OCI-LY7 (cell line): ENCODE measurements at regions not wholly inside any gene's neighbourhood (a gene's known extent, or its start where the extent isn't known, plus 50 kb on each side); places are given as distances from the start of the nearest gene placed in this dataset.

ENCODE experiments used
- BruUV-seq: library from RNA; stranded (reverse); fragments of 400-500 nt; replicated peaks from 2 replicates; lab custom pipeline; 2021; lab: Mats Ljungman, UMichigan
- CTCF ChIA-PET: fragments of 300-600 bp; sonication (Branson Sonifier 250); formaldehyde crosslinking; loops from one replicate; lab custom pipeline; 2022; ENCODE audit warnings: antibody characterized with exemption; ENCODE audit not compliant: unreplicated experiment; lab: Charles Lee
- POLR2A ChIA-PET: fragments of 300-600 bp; sonication (Branson Sonifier 250); formaldehyde crosslinking; loops from one replicate; lab custom pipeline; 2022; ENCODE audit warnings: antibody characterized with exemption; lab: Charles Lee
- DNase-seq: peaks from one replicate; pipeline ENCODE4 v3.0.0-alpha.2; 2015; ENCODE audit warnings: low spot score
- H2AFZ ChIP-seq: fragments of 200-600 bp; sonication (generic), shearing (Covaris generic); 2 replicates; pipeline ENCODE4 v1.6.1; 2014; ENCODE audit warnings: mild to moderate bottlenecking, antibody characterized with exemption, low read length, moderate library complexity
- H3K27ac ChIP-seq: fragments of 200-600 bp; sonication (generic); 2 replicates; pipeline ENCODE4 v1.5.1; 2014; ENCODE audit warnings: mixed run types, low read depth, mild to moderate bottlenecking, moderate library complexity, low read length, inconsistent platforms; ENCODE audit not compliant: poor library complexity, severe bottlenecking
- H3K36me3 ChIP-seq: fragments of 200-600 bp; sonication (generic); 2 replicates; pipeline ENCODE4 v1.6.1; 2014; ENCODE audit warnings: mild to moderate bottlenecking, antibody characterized with exemption, low read length, moderate library complexity, mixed read lengths; ENCODE audit not compliant: insufficient read depth
- H3K4me1 ChIP-seq: fragments of 200-600 bp; sonication (generic); 2 replicates; pipeline ENCODE4 v1.5.1; 2014; ENCODE audit warnings: mild to moderate bottlenecking, low read length; ENCODE audit not compliant: insufficient read depth, poor library complexity, severe bottlenecking
- H3K4me2 ChIP-seq: fragments of 200-600 bp; sonication (generic); 2 replicates; pipeline ENCODE4 v1.6.1; 2014; ENCODE audit warnings: mild to moderate bottlenecking, low read length
- H3K4me3 ChIP-seq: fragments of 200-600 bp; sonication (generic); 2 replicates; pipeline ENCODE4 v1.5.1; 2014; ENCODE audit warnings: mild to moderate bottlenecking, low read depth, low read length; ENCODE audit not compliant: poor library complexity, severe bottlenecking
- H3K79me2 ChIP-seq: fragments of 200-600 bp; sonication (generic); 2 replicates; pipeline ENCODE4 v1.6.1; 2016; ENCODE audit warnings: low read depth, mild to moderate bottlenecking, low read length, moderate library complexity, mixed read lengths; ENCODE audit not compliant: insufficient read depth
- H3K9me2 ChIP-seq: fragments of 200-600 bp; sonication (generic); 2 replicates; pipeline ENCODE4 v1.6.1; 2016; ENCODE audit warnings: mild to moderate bottlenecking, low read length, mixed read lengths; ENCODE audit not compliant: insufficient read depth
- H3K9me3 ChIP-seq: fragments of 200-600 bp; sonication (generic); 2 replicates; pipeline ENCODE4 v1.6.1; 2014; ENCODE audit warnings: mild to moderate bottlenecking, mixed run types, low read length, mixed read lengths
- H4K20me1 ChIP-seq: fragments of 200-600 bp; sonication (generic); 2 replicates; pipeline ENCODE4 v1.6.1; 2014; ENCODE audit warnings: mild to moderate bottlenecking, antibody characterized with exemption, low read length, moderate library complexity, mixed read lengths; ENCODE audit not compliant: insufficient read depth
- CTCF ChIP-seq: fragments of 200-600 bp; sonication (generic); conservative IDR thresholded peaks from 2 replicates; pipeline ENCODE4 v1.5.1; 2014; ENCODE audit warnings: mild to moderate bottlenecking, antibody characterized with exemption, low read length, moderate library complexity, mixed read lengths
- EZH2phosphoT487 ChIP-seq: fragments of 200-600 bp; sonication (generic); IDR thresholded peaks from 2 replicates; pipeline ENCODE4 v1.6.1; 2018; ENCODE audit warnings: low read depth, borderline replicate concordance, mild to moderate bottlenecking, mixed run types, antibody characterized with exemption, low read length, moderate library complexity, mixed read lengths
- intact Hi-C: fragments of 100-400 bp; cut with micrococcal nuclease; formaldehyde crosslinking; loops from one replicate; pipeline ENCODE4 v1.10.0; 2022; ENCODE audit not compliant: unreplicated experiment

DNA sequence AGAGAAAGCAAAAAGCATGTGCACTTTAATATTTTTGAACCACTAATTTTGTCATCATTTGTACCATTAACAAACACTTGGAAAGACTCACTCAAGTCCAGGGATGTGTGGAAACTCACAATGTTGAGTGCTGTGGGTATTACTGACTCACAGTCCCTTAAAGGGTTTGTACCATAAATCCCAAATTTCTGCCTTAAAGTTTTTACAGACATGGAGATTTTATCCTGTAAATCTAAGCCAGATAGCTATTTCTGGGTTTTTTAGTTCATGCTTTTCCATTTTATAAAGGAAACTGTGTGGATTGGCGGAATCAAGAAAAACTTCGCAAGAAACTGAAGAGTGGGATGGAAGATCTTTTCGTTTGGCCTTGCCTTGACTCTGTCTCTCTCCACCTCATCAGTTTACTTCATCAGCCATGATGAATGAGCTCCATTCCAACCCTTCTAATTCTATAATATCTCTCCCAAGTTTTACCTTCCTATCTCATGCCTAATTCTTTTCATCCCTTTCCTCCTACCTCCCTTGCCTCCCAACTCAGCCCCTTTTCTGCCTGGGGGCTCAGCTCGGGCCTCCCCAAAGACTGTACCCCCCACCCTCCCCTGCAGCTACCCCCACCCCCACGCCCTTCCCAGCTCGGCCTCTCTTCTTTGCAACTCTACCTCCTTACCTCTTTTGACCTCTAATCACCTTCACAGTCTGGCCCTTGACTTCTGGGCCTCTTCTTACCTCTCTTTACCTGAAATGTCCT, 218.5 kb upstream of the MKLN1 start:
- peak overlapping the region; percentile 29; the same call in 1 of the 2 replicates for H2AFZ ChIP-seq
- H3K4me1 ChIP-seq: peaks cover 40% of the 10 kb centered on the region
- H3K79me2 ChIP-seq: peaks cover 78% of the 10 kb centered on the region

GRCh38 chr7:131109759-131110296, 217.8 kb upstream of the MKLN1 start:
- TF ChIP-seq CTCF (no peak), EZH2phosphoT487 (no peak)
- peak; percentile 81 for DNase-seq
- Histone ChIP-seq H3K9me3 (no peaks in the 10 kb centered on the region), H2AFZ (peak overlapping the region; percentile 29; the same call in 1 of the 2 replicates), H3K9me2 (no peaks in the 10 kb centered on the region), H3K4me1 (peaks cover 34% of the 10 kb centered on the region), H3K4me3 (peak overlapping the region; percentile 85), H3K79me2 (peaks cover 72% of the 10 kb centered on the region), H3K4me2 (peak overlapping the region; percentile 99), H4K20me1 (peaks cover 7% of the 10 kb centered on the region), H3K36me3 (peaks cover 13% of the 10 kb centered on the region; the same call in 1 of the 2 replicates), H3K27ac (peak overlapping the region; percentile 85)
- intact Hi-C loops: loop anchor here (1.0 to 5.0 kb wide), 3 partner anchors 14 to 148 kb away; no protein-coding TSS in a partner anchor
- CTCF ChIA-PET: interaction anchor here (1.1 to 1.3 kb wide), 3 partner anchors 12 to 52 kb away, joined by 4 to 6 read pairs (median 4); no protein-coding TSS in a partner anchor
- BruUV-seq: no TSS peak
- POLR2A ChIA-PET: interaction anchor here (0.7 to 11.0 kb wide), 15 partner anchors 12 to 306 kb away, joined by 3 to 186 read pairs (median 4); no protein-coding TSS in a partner anchor

More for the DNA sequence above, 218.5 kb upstream of the MKLN1 start:
- no TSS peak for BruUV-seq
- ChIA-PET CTCF (interaction anchor here (1.1 to 1.3 kb wide), 3 partner anchors 13 to 52 kb away, joined by 4 to 6 read pairs (median 4); no protein-coding TSS in a partner anchor), POLR2A (interaction anchor here (0.6 to 11.0 kb wide), 18 partner anchors 13 to 306 kb away, joined by 3 to 186 read pairs (median 4); no protein-coding TSS in a partner anchor)
- peaks cover 17% of the 10 kb centered on the region; the same call in 1 of the 2 replicates for H3K36me3 ChIP-seq
- no peaks in the 10 kb centered on the region for H3K9me2 ChIP-seq
- H4K20me1 ChIP-seq: peaks cover 14% of the 10 kb centered on the region
- intact Hi-C loops: loop anchor here (5.0 kb wide), 1 partner anchor 147 kb away; no protein-coding TSS in a partner anchor
- H3K4me3 ChIP-seq: peak overlapping the region; percentile 85
- H3K4me2 ChIP-seq: peak overlapping the region; percentile 99
- peak overlapping the region; percentile 85 for H3K27ac ChIP-seq
- no peak for TF ChIP-seq EZH2phosphoT487
- no peak for TF ChIP-seq CTCF
- no peak for DNase-seq
- H3K9me3 ChIP-seq: no peaks in the 10 kb centered on the region
